PC-3 (cell line): ENCODE measurements at regions not wholly inside any gene's neighbourhood (a gene's known extent, or its start where the extent isn't known, plus 50 kb on each side); places are given as distances from the start of the nearest gene placed in this dataset.

ENCODE experiments used
- ATAC-seq: fragments of 200-7000 bp; cut with Tn5 transposase; 2 replicates; pipeline ENCODE4 v1.9.1; 2020; ENCODE audit warnings: mild to moderate bottlenecking, moderate library complexity
- BruUV-seq: library from RNA; stranded (reverse); fragments of 400-500 nt; replicated peaks from 2 replicates; lab custom pipeline; 2021; lab: Mats Ljungman, UMichigan
- CTCF ChIA-PET: fragments of 300-600 bp; sonication (Branson Sonifier 250); formaldehyde crosslinking; loops from one replicate; lab custom pipeline; 2022; ENCODE audit warnings: antibody characterized with exemption; lab: Charles Lee
- POLR2A ChIA-PET: fragments of 300-600 bp; sonication (Branson Sonifier 250); formaldehyde crosslinking; loops from one replicate; lab custom pipeline; 2022; ENCODE audit warnings: antibody characterized with exemption; ENCODE audit not compliant: unreplicated experiment; lab: Charles Lee
- DNase-seq: peaks from one replicate; pipeline ENCODE4 v3.0.0-alpha.2; 2015
- H2AFZ ChIP-seq: fragments of 300-600 bp; sonication (generic); 2 replicates; pipeline ENCODE4 v1.6.0; 2016; ENCODE audit warnings: antibody characterized with exemption, low read length
- H3F3A ChIP-seq: fragments of 300-600 bp; sonication (generic); one replicate; pipeline ENCODE4 v1.6.0; 2017; ENCODE audit warnings: antibody characterized with exemption, low read length, control low read depth, mild to moderate bottlenecking; ENCODE audit not compliant: unreplicated experiment
- H3K27ac ChIP-seq: fragments of 300-600 bp; sonication (generic); 2 replicates; pipeline ENCODE4 v1.5.1; 2016; ENCODE audit warnings: mild to moderate bottlenecking, low read length
- H3K27me3 ChIP-seq: fragments of 300-600 bp; sonication (generic); 2 replicates; pipeline ENCODE4 v1.6.1; 2016; ENCODE audit warnings: low read length, mixed read lengths
- H3K36me3 ChIP-seq: fragments of 300-600 bp; sonication (generic); 2 replicates; pipeline ENCODE4 v1.6.1; 2016; ENCODE audit warnings: low read depth, mixed run types, low read length, mixed read lengths
- H3K4me1 ChIP-seq: fragments of 300-600 bp; sonication (generic); 2 replicates; pipeline ENCODE4 v1.5.1; 2016; ENCODE audit warnings: low read length; ENCODE audit not compliant: insufficient read depth
- H3K4me2 ChIP-seq: fragments of 300-600 bp; sonication (generic); 2 replicates; pipeline ENCODE4 v1.6.0; 2016; ENCODE audit warnings: low read length
- H3K4me3 ChIP-seq: fragments of 300-600 bp; sonication (generic); 2 replicates; pipeline ENCODE4 v1.5.1; 2016; ENCODE audit warnings: mild to moderate bottlenecking, low read length, mixed read lengths
- H3K79me2 ChIP-seq: fragments of 300-600 bp; sonication (generic); 2 replicates; pipeline ENCODE4 v1.6.1; 2017; ENCODE audit warnings: low read length, mixed read lengths
- H3K9ac ChIP-seq: fragments of 300-600 bp; sonication (generic); 2 replicates; pipeline ENCODE4 v1.6.0; 2016; ENCODE audit warnings: mild to moderate bottlenecking, low read length
- H3K9me2 ChIP-seq: fragments of 300-600 bp; sonication (generic); replicated peaks from 2 replicates; pipeline ENCODE4 v1.6.1; 2016; ENCODE audit warnings: mixed run types, low read length, mixed read lengths
- H3K9me3 ChIP-seq: fragments of 300-600 bp; sonication (generic); 2 replicates; pipeline ENCODE4 v1.6.1; 2016; ENCODE audit warnings: low read length, mixed read lengths
- H4K20me1 ChIP-seq: fragments of 300-600 bp; sonication (generic); 2 replicates; pipeline ENCODE4 v1.6.1; 2016; ENCODE audit warnings: low read length, mixed read lengths
- CTCF ChIP-seq: fragments of 300-600 bp; sonication (generic); conservative IDR thresholded peaks from 2 replicates; pipeline ENCODE4 v1.5.1; 2017; ENCODE audit warnings: antibody characterized with exemption, low read depth, mild to moderate bottlenecking, low read length
- EZH2 ChIP-seq: fragments of 300-600 bp; sonication (generic); IDR thresholded peaks from one replicate; pipeline ENCODE4 v1.6.1; 2017; ENCODE audit warnings: antibody characterized with exemption, mild to moderate bottlenecking, low read length; ENCODE audit not compliant: unreplicated experiment
- EZH2phosphoT487 ChIP-seq: fragments of 300-600 bp; sonication (generic); IDR thresholded peaks from 2 replicates; pipeline ENCODE4 v1.6.1; 2018; ENCODE audit warnings: mild to moderate bottlenecking, antibody characterized with exemption, low read length, borderline replicate concordance
- intact Hi-C: fragments of 100-400 bp; cut with micrococcal nuclease; formaldehyde crosslinking; loops from 2 replicates; pipeline ENCODE4 v1.9.0; 2023

GRCh38 chr5:4547547-4547946 is 592.6 kb upstream of the ADAMTS16 start:
- intact Hi-C loops, result no loop called here
- no peak overlapping the region for H2AFZ ChIP-seq

GRCh38 chr5:4548341-4548740 is 591.8 kb upstream of the ADAMTS16 start:
- Histone ChIP-seq H3K4me2 (no peak overlapping the region), H2AFZ (no peak overlapping the region), H3K27ac (no peak overlapping the region), H3K9ac (no peak overlapping the region), H3K27me3 (no peaks in the 10 kb centered on the region), H3K36me3 (no peaks in the 10 kb centered on the region), H3K9me2 (no peaks in the 10 kb centered on the region), H3K79me2 (no peaks in the 10 kb centered on the region), H3K4me3 (no peak overlapping the region), H4K20me1 (no peaks in the 10 kb centered on the region), H3K4me1 (no peaks in the 10 kb centered on the region), H3K9me3 (0 out of 2 replicates have a peak, but pooled peaks cover 3% of the 10 kb centered on the region), H3F3A (no peaks in the 10 kb centered on the region)
- ChIA-PET CTCF (no interaction called here), POLR2A (no interaction called here)
- DNase-seq, result no peak
- no peak for ATAC-seq
- no peak for TF ChIP-seq CTCF
- TF ChIP-seq EZH2phosphoT487, result no peak
- TF ChIP-seq EZH2, result no peak
- intact Hi-C loops, result no loop called here
- BruUV-seq, result no TSS peak

More at GRCh38 chr5:4547547-4547946, 592.6 kb upstream of the ADAMTS16 start:
- no peak overlapping the region for H3K9ac ChIP-seq
- BruUV-seq, result no TSS peak
- no peaks in the 10 kb centered on the region for H3F3A ChIP-seq
- ATAC-seq (no peak), DNase-seq (no peak)
- 0 out of 2 replicates have a peak, but pooled peaks cover 3% of the 10 kb centered on the region for H3K9me3 ChIP-seq
- ChIA-PET POLR2A (no interaction called here), CTCF (no interaction called here)
- no peak overlapping the region for H3K4me2 ChIP-seq
- no peaks in the 10 kb centered on the region for H3K27me3 ChIP-seq
- no peak overlapping the region for H3K4me3 ChIP-seq
- no peaks in the 10 kb centered on the region for H3K36me3 ChIP-seq
- H4K20me1 ChIP-seq, result no peaks in the 10 kb centered on the region
- no peak for TF ChIP-seq CTCF
- TF ChIP-seq EZH2phosphoT487, result no peak
- no peak for TF ChIP-seq EZH2
- no peaks in the 10 kb centered on the region for H3K9me2 ChIP-seq
- H3K27ac ChIP-seq, result no peak overlapping the region
- H3K79me2 ChIP-seq, result no peaks in the 10 kb centered on the region
- no peaks in the 10 kb centered on the region for H3K4me1 ChIP-seq

GRCh38 chr5:4549351-4549750 is 590.8 kb upstream of the ADAMTS16 start:
- no peak overlapping the region for H3K9ac ChIP-seq
- TF ChIP-seq CTCF (no peak), EZH2phosphoT487 (no peak), EZH2 (no peak)
- no peaks in the 10 kb centered on the region for H3K27me3 ChIP-seq
- intact Hi-C loops, result no loop called here
- H2AFZ ChIP-seq, result no peak overlapping the region
- H4K20me1 ChIP-seq, result no peaks in the 10 kb centered on the region
- H3K27ac ChIP-seq, result no peak overlapping the region
- DNase-seq (no peak), ATAC-seq (no peak)
- H3K4me3 ChIP-seq, result no peak overlapping the region
- no peak overlapping the region for H3K4me2 ChIP-seq
- ChIA-PET POLR2A (no interaction called here), CTCF (no interaction called here)
- H3K9me3 ChIP-seq, result 0 out of 2 replicates have a peak, but pooled peaks cover 3% of the 10 kb centered on the region
- no peaks in the 10 kb centered on the region for H3K36me3 ChIP-seq
- H3K79me2 ChIP-seq, result no peaks in the 10 kb centered on the region
- H3K4me1 ChIP-seq, result no peaks in the 10 kb centered on the region
- no peaks in the 10 kb centered on the region for H3F3A ChIP-seq
- no TSS peak for BruUV-seq
- H3K9me2 ChIP-seq, result no peaks in the 10 kb centered on the region
